Neural cell (in vitro differentiated cells): ENCODE measurements at regions not wholly inside any gene's neighbourhood (a gene's known extent, or its start where the extent isn't known, plus 50 kb on each side); places are given as distances from the start of the nearest gene placed in this dataset.

Experiments
- H2AFZ ChIP-seq: fragments of 200-600, 300-800 bp; sonication (generic), shearing (Covaris generic); 2 replicates; pipeline ENCODE4 v1.6.0; 2014; ENCODE audit warnings: low read depth, mild to moderate bottlenecking, antibody characterized with exemption, low read length, moderate library complexity
- H3F3A ChIP-seq: fragments of 200-600 bp; shearing (Covaris generic); 2 replicates; pipeline ENCODE4 v1.6.1; 2016; ENCODE audit warnings: mild to moderate bottlenecking, moderate library complexity, mixed read lengths, antibody characterized with exemption, low read length; ENCODE audit not compliant: insufficient read depth, poor library complexity, severe bottlenecking
- H3K27ac ChIP-seq: fragments of 200-600, 300-800 bp; sonication (generic), shearing (Covaris generic); 2 replicates; pipeline ENCODE4 v1.5.1; 2014; ENCODE audit warnings: mild to moderate bottlenecking, low read length, moderate library complexity
- H3K27me3 ChIP-seq: fragments of 300-800, 200-600 bp; sonication (generic), shearing (Covaris generic); 2 replicates; pipeline ENCODE4 v1.6.0; 2014; ENCODE audit warnings: mild to moderate bottlenecking, low read depth, low read length, moderate library complexity; ENCODE audit not compliant: insufficient read depth
- H3K36me3 ChIP-seq: fragments of 300-800, 200-600 bp; sonication (generic), shearing (Covaris generic); 2 replicates; pipeline ENCODE4 v1.5.1; 2014; ENCODE audit warnings: mild to moderate bottlenecking, antibody characterized with exemption, low read length, moderate library complexity; ENCODE audit not compliant: insufficient read depth
- H3K4me2 ChIP-seq: fragments of 300-800, 200-600 bp; sonication (generic), shearing (Covaris generic); 2 replicates; pipeline ENCODE4 v1.6.0; 2014; ENCODE audit warnings: mild to moderate bottlenecking, low read length
- H3K4me3 ChIP-seq: fragments of 300-800, 200-600 bp; sonication (generic), shearing (Covaris generic); 2 replicates; pipeline ENCODE4 v1.5.1; 2014; ENCODE audit warnings: mild to moderate bottlenecking, low read length, moderate library complexity
- H3K79me2 ChIP-seq: fragments of 200-600 bp; shearing (Covaris generic); replicated peaks from 2 replicates; pipeline ENCODE4 v1.6.0; 2014; ENCODE audit warnings: mild to moderate bottlenecking, low read length, moderate library complexity; ENCODE audit not compliant: insufficient read depth
- H3K9ac ChIP-seq: fragments of 300-800, 200-600 bp; sonication (generic), shearing (Covaris generic); 2 replicates; pipeline ENCODE4 v1.6.1; 2016; ENCODE audit warnings: mild to moderate bottlenecking, low read length, mixed read lengths
- H3K9me2 ChIP-seq: fragments of 200-600 bp; shearing (Covaris generic); 2 replicates; pipeline ENCODE4 v1.6.1; 2016; ENCODE audit warnings: mild to moderate bottlenecking, low read length, mixed read lengths; ENCODE audit not compliant: insufficient read depth
- H3K9me3 ChIP-seq: fragments of 200-600, 300-800 bp; sonication (generic), shearing (Covaris generic); 2 replicates; pipeline ENCODE4 v1.6.1; 2016; ENCODE audit warnings: mild to moderate bottlenecking, mixed run types, low read length, moderate library complexity, mixed read lengths
- H4K20me1 ChIP-seq: fragments of 200-600 bp; shearing (Covaris generic); 2 replicates; pipeline ENCODE4 v1.6.1; 2016; ENCODE audit warnings: mild to moderate bottlenecking, mixed run types; ENCODE audit not compliant: insufficient read depth
- CTCF ChIP-seq: fragments of 450-650 bp; IDR thresholded peaks from 2 replicates; pipeline ENCODE4 v1.5.1; 2014; ENCODE audit warnings: antibody characterized with exemption, mild to moderate bottlenecking, moderate library complexity; ENCODE audit not compliant: poor library complexity, severe bottlenecking
- EP300 ChIP-seq: fragments of 450-650 bp; conservative IDR thresholded peaks from 2 replicates; pipeline ENCODE4 v1.6.1; 2014; ENCODE audit warnings: antibody characterized with exemption, mild to moderate bottlenecking, moderate library complexity; ENCODE audit not compliant: poor library complexity, severe bottlenecking
- EZH2 ChIP-seq: fragments of 200-600, 300-800 bp; shearing (Covaris generic), sonication (generic); IDR thresholded peaks from 2 replicates; pipeline ENCODE4 v1.6.1; 2014; ENCODE audit warnings: antibody characterized with exemption, low read length, borderline replicate concordance, mild to moderate bottlenecking; ENCODE audit not compliant: insufficient read depth, poor library complexity, severe bottlenecking
- MXI1 ChIP-seq: fragments of 450-650 bp; conservative IDR thresholded peaks from 2 replicates; pipeline ENCODE4 v1.6.1; 2014; ENCODE audit warnings: antibody characterized with exemption, mild to moderate bottlenecking; ENCODE audit not compliant: poor library complexity, severe bottlenecking
- POLR2AphosphoS5 ChIP-seq: IDR thresholded peaks from 2 replicates; pipeline ENCODE4 v1.6.1; 2012
- RAD21 ChIP-seq: fragments of 450-650 bp; conservative IDR thresholded peaks from 2 replicates; pipeline ENCODE4 v1.6.1; 2014; ENCODE audit warnings: antibody characterized with exemption, mild to moderate bottlenecking, moderate library complexity
- SMC3 ChIP-seq: fragments of 450-650 bp; conservative IDR thresholded peaks from 2 replicates; pipeline ENCODE4 v1.6.1; 2014; ENCODE audit warnings: antibody characterized with exemption, mild to moderate bottlenecking, moderate library complexity; ENCODE audit not compliant: poor library complexity
- TAF1 ChIP-seq: IDR thresholded peaks from 2 replicates; pipeline ENCODE4 v1.6.1; 2012; ENCODE audit warnings: low read depth
- TF ChIP-seq, protein P1 (sequence below): IDR thresholded peaks from 2 replicates; pipeline ENCODE4 v1.6.1; 2012; ENCODE audit warnings: borderline replicate concordance

DNA sequence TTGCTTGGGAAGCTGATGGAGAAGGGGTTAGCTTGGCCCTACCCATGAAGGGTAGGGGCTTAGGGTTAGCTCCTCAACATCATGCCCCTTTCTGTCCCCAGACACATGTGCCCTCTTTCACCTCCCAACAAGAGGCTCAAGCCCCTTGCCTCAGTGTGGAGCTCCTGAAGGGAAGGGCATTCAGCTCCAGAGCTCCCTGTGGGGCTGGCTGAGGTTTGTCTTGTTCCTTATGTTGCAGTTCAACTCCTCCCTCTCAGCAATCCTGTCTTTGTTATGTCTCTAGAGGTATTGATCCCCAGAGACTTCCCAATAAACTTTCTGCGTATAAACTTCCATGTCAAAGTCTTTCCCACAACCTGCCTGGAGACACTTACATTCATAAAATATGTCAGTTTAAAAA, 252.2 kb upstream of the SP4 start:
- H3K9me3 ChIP-seq: no peaks in the 10 kb centered on the region
- no peak overlapping the region for H2AFZ ChIP-seq
- H3K27ac ChIP-seq: no peak overlapping the region
- no peaks in the 10 kb centered on the region for H4K20me1 ChIP-seq
- H3K4me3 ChIP-seq: no peak overlapping the region
- H3K79me2 ChIP-seq: no peaks in the 10 kb centered on the region
- no peaks in the 10 kb centered on the region for H3K9me2 ChIP-seq
- H3K4me2 ChIP-seq: no peak overlapping the region
- no peaks in the 10 kb centered on the region for H3K36me3 ChIP-seq
- no peak overlapping the region for H3K9ac ChIP-seq
- H3F3A ChIP-seq: no peaks in the 10 kb centered on the region
- TF ChIP-seq MXI1: no peak
- no peak for TF ChIP-seq EZH2
- TF ChIP-seq TAF1: no peak
- TF ChIP-seq SMC3: no peak
- no peak for TF ChIP-seq EP300
- TF ChIP-seq, protein P1, sequence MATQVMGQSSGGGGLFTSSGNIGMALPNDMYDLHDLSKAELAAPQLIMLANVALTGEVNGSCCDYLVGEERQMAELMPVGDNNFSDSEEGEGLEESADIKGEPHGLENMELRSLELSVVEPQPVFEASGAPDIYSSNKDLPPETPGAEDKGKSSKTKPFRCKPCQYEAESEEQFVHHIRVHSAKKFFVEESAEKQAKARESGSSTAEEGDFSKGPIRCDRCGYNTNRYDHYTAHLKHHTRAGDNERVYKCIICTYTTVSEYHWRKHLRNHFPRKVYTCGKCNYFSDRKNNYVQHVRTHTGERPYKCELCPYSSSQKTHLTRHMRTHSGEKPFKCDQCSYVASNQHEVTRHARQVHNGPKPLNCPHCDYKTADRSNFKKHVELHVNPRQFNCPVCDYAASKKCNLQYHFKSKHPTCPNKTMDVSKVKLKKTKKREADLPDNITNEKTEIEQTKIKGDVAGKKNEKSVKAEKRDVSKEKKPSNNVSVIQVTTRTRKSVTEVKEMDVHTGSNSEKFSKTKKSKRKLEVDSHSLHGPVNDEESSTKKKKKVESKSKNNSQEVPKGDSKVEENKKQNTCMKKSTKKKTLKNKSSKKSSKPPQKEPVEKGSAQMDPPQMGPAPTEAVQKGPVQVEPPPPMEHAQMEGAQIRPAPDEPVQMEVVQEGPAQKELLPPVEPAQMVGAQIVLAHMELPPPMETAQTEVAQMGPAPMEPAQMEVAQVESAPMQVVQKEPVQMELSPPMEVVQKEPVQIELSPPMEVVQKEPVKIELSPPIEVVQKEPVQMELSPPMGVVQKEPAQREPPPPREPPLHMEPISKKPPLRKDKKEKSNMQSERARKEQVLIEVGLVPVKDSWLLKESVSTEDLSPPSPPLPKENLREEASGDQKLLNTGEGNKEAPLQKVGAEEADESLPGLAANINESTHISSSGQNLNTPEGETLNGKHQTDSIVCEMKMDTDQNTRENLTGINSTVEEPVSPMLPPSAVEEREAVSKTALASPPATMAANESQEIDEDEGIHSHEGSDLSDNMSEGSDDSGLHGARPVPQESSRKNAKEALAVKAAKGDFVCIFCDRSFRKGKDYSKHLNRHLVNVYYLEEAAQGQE: no peak
- H3K27me3 ChIP-seq: peaks cover 11% of the 10 kb centered on the region

- Histone ChIP-seq H3K36me3 (no peaks in the 10 kb centered on the region), H3K9me3 (no peaks in the 10 kb centered on the region), H3K9ac (no peak overlapping the region), H3K4me2 (no peak overlapping the region), H3K27ac (no peak overlapping the region), H3K4me3 (no peak overlapping the region), H3K9me2 (no peaks in the 10 kb centered on the region), H3K79me2 (no peaks in the 10 kb centered on the region), H4K20me1 (no peaks in the 10 kb centered on the region), H3F3A (no peaks in the 10 kb centered on the region), H3K27me3 (no peaks in the 10 kb centered on the region), H2AFZ (no peak overlapping the region)
- TF ChIP-seq RAD21 (no peak), EP300 (no peak), TAF1 (no peak)
These were observed 242.8 kb upstream of the SP4 start for GRCh38 chr7:21184942-21185652.

GRCh38 chr7:21185653-21186265, 242.1 kb upstream of the SP4 start:
- no peak overlapping the region for H3K4me3 ChIP-seq
- no peaks in the 10 kb centered on the region for H3K9me2 ChIP-seq
- H3K79me2 ChIP-seq: no peaks in the 10 kb centered on the region
- H4K20me1 ChIP-seq: no peaks in the 10 kb centered on the region
- no peak overlapping the region for H2AFZ ChIP-seq
- H3K9me3 ChIP-seq: no peaks in the 10 kb centered on the region
- no peaks in the 10 kb centered on the region for H3K36me3 ChIP-seq
- H3K4me2 ChIP-seq: no peak overlapping the region
- H3K9ac ChIP-seq: no peak overlapping the region
- H3K27ac ChIP-seq: no peak overlapping the region
- no peaks in the 10 kb centered on the region for H3F3A ChIP-seq
- no peak for TF ChIP-seq POLR2AphosphoS5
- TF ChIP-seq, protein P1: no peak
- no peak for TF ChIP-seq SMC3
- TF ChIP-seq EZH2: no peak
- no peak for TF ChIP-seq MXI1
- no peak for TF ChIP-seq EP300
- no peak for TF ChIP-seq RAD21
- no peak for TF ChIP-seq CTCF
- TF ChIP-seq TAF1: no peak
- H3K27me3 ChIP-seq: no peaks in the 10 kb centered on the region
